ENCODE measurements at regions not wholly inside any gene's neighbourhood (a gene's known extent, or its start where the extent isn't known, plus 50 kb on each side); places are given as distances from the start of the nearest gene placed in this dataset.

DNA sequence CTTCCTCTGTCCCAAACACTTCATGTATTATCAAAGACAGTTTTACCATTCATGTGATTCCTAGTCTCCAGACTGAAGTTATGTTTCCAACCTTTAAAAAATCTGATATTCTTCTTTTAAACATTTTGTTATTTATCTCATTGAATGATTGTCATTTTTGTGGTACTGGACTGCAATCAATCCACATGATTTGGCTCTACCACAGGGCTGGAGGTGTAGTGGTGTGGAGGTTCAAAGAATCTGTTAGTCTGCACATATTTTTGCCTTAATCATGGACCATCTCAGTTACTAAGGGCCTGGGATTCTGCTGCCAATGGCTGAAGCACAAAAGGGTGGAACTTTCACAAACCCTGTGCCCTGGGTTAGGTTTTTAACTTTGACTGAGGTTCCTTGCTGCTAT is 164.1 kb upstream of the JAG1 start:
- H2BK5ac ChIP-seq (ENCODE audit: low read depth, low read length): no peak overlapping the region
- no peak overlapping the region for H3K4ac ChIP-seq (replicated peaks; ENCODE audit: insufficient read length, low read depth, low read length)
- POLR2A ChIA-PET (ENCODE audit: partially characterized antibody): no interaction called here
- H3K4me3 ChIP-seq (ENCODE audit: extremely low read depth in 1 of 4, insufficient read depth in 2 of 4, low read depth in 3 of 4, low read length in 4 of 4): no peak overlapping the region
- no peaks in the 10 kb centered on the region for H3K79me1 ChIP-seq (ENCODE audit: low read depth, low read length)
- DNase-seq (ENCODE audit: low read depth in 1 of 2, low spot score in 2 of 2) (no peak), FAIRE-seq (no peak)
- no peak overlapping the region for H2AFZ ChIP-seq (ENCODE audit: low read length)
- no peaks in the 10 kb centered on the region for H3K36me3 ChIP-seq (ENCODE audit: control insufficient read depth in 2 of 4, insufficient read depth in 4 of 4, low read length in 3 of 4)
- H3K9me3 ChIP-seq (ENCODE audit: insufficient read depth in 2 of 2, low read depth in 1 of 2, low read length in 1 of 2): peaks cover 0 to 11% of the 10 kb centered on the region in 2 experiments; a peak in 2 of 4 replicates
- H3K14ac ChIP-seq (ENCODE audit: insufficient read length): no peak overlapping the region
- CTCF ChIA-PET (ENCODE audit: partially characterized antibody): interaction anchor here (1.3 kb wide), 1 partner anchor 141 kb away, joined by 3 read pairs; no protein-coding TSS in a partner anchor
- H2BK15ac ChIP-seq (ENCODE audit: low read length): no peak overlapping the region
- no peak overlapping the region for H4K8ac ChIP-seq (ENCODE audit: extremely low read depth, insufficient read depth, low read length)
- H3K27me3 ChIP-seq (replicated peaks in 1 of 4; ENCODE audit: control insufficient read depth in 3 of 4, extremely low read depth in 1 of 4, insufficient read depth in 3 of 4, low read length in 3 of 4): no peaks in the 10 kb centered on the region
- no peak overlapping the region for H3K9ac ChIP-seq (replicated peaks in 1 of 4; ENCODE audit: extremely low read depth in 1 of 4, low read depth in 3 of 4, low read length in 3 of 4)
- no peak overlapping the region for H4K5ac ChIP-seq (ENCODE audit: insufficient read length, low read depth, low read length)
- no peaks in the 10 kb centered on the region for H4K20me1 ChIP-seq (replicated peaks in 1 of 2; ENCODE audit: control insufficient read depth in 1 of 2, insufficient read depth in 2 of 2, low read length in 2 of 2)
- H3K56ac ChIP-seq (replicated peaks; ENCODE audit: insufficient read length, low read depth, low read length): no peak overlapping the region
- H3K4me1 ChIP-seq (replicated peaks in 1 of 4; ENCODE audit: control insufficient read depth in 3 of 4, insufficient read depth in 4 of 4, low read length in 3 of 4): no peaks in the 10 kb centered on the region; a peak in 1 of 7 replicates
- no peak overlapping the region for H4K91ac ChIP-seq (replicated peaks; ENCODE audit: insufficient read length, low read length)
- H2BK120ac ChIP-seq (replicated peaks; ENCODE audit: low read depth, low read length): no peak overlapping the region
- no peak overlapping the region for H2BK20ac ChIP-seq (ENCODE audit: low read length)
- H3K18ac ChIP-seq (ENCODE audit: extremely low read depth, low read length): no peak overlapping the region
- H3K79me2 ChIP-seq (ENCODE audit: control insufficient read depth in 1 of 2, insufficient read depth in 2 of 2, low read length in 2 of 2): no peaks in the 10 kb centered on the region
- no peak overlapping the region for H2BK12ac ChIP-seq (ENCODE audit: low read depth, low read length)
- no peak overlapping the region for H3K4me2 ChIP-seq (ENCODE audit: insufficient read depth in 1 of 2, low read depth in 2 of 2, low read length in 2 of 2)
- TF ChIP-seq, protein P1, sequence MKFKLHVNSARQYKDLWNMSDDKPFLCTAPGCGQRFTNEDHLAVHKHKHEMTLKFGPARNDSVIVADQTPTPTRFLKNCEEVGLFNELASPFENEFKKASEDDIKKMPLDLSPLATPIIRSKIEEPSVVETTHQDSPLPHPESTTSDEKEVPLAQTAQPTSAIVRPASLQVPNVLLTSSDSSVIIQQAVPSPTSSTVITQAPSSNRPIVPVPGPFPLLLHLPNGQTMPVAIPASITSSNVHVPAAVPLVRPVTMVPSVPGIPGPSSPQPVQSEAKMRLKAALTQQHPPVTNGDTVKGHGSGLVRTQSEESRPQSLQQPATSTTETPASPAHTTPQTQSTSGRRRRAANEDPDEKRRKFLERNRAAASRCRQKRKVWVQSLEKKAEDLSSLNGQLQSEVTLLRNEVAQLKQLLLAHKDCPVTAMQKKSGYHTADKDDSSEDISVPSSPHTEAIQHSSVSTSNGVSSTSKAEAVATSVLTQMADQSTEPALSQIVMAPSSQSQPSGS (IDR thresholded peaks at IDR 0.05; ENCODE audit: low read length): no peak
- TF ChIP-seq TEAD4 (IDR thresholded peaks at IDR 0.05; ENCODE audit: low read depth, low read length): no peak
- TF ChIP-seq RFX5 (IDR thresholded peaks at IDR 0.05; ENCODE audit: borderline replicate concordance, low read depth, low read length): no peak
- TF ChIP-seq TCF12 (IDR thresholded peaks at IDR 0.05; ENCODE audit: low read depth, low read length): no peak
- no peak for TF ChIP-seq JUND (IDR thresholded peaks at IDR 0.05; ENCODE audit: low read length)
- TF ChIP-seq RBBP5 (IDR thresholded peaks at IDR 0.05; ENCODE audit: borderline replicate concordance, low read depth, low read length): no peak
- no peak for TF ChIP-seq EP300 (IDR thresholded peaks at IDR 0.05; ENCODE audit: borderline replicate concordance in 1 of 2, low read depth in 2 of 2, low read length in 2 of 2)
- TF ChIP-seq SIX5 (IDR thresholded peaks at IDR 0.05; ENCODE audit: low read depth, low read length): no peak
- TF ChIP-seq, protein P2, sequence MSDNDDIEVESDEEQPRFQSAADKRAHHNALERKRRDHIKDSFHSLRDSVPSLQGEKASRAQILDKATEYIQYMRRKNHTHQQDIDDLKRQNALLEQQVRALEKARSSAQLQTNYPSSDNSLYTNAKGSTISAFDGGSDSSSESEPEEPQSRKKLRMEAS (IDR thresholded peaks at IDR 0.05): no peak
- TF ChIP-seq TAF7 (optimal IDR thresholded peaks at IDR 0.05; ENCODE audit: borderline replicate concordance, low read depth, low read length): no peak
- TF ChIP-seq KDM5A (IDR thresholded peaks at IDR 0.05; ENCODE audit: low read length): no peak
- no peak for TF ChIP-seq RXRA (IDR thresholded peaks at IDR 0.05; ENCODE audit: insufficient read depth, low read depth, low read length)
- no peaks in the 10 kb centered on the region for H3K23me2 ChIP-seq (ENCODE audit: low read depth, low read length)
- no peak overlapping the region for H2AK5ac ChIP-seq (ENCODE audit: low read depth, low read length)
- H3K23ac ChIP-seq (ENCODE audit: insufficient read length): no peak overlapping the region
- H3K27ac ChIP-seq (ENCODE audit: low read depth, low read length): no peak overlapping the region

All from H1 (cell line).